Epithelial cell of proximal tubule (primary cell): ENCODE measurements at regions not wholly inside any gene's neighbourhood (a gene's known extent, or its start where the extent isn't known, plus 50 kb on each side); places are given as distances from the start of the nearest gene placed in this dataset.
A peak's percentile ranks its signal among the peaks of the same experiment; 100 is the strongest.

ENCODE experiments used
- DNase-seq: peaks from one replicate; pipeline ENCODE4 v3.0.0-alpha.2; 2011; ENCODE audit warnings: low read depth
- H3K4me3 ChIP-seq: 2 replicates; pipeline ENCODE4 v1.5.1; 2011; ENCODE audit warnings: low read depth, mild to moderate bottlenecking, low read length
- CTCF ChIP-seq: conservative IDR thresholded peaks from 2 replicates; pipeline ENCODE4 v1.5.1; 2012; ENCODE audit warnings: low read depth, mild to moderate bottlenecking, low read length

- no peak for DNase-seq
- H3K4me3 ChIP-seq, result no peak overlapping the region
- TF ChIP-seq CTCF, result no peak
These were observed 157.4 kb upstream of the PDE10A start for GRCh38 chr6:165820407-165820806.

- TF ChIP-seq CTCF, result no peak
- DNase-seq, result no peak
- H3K4me3 ChIP-seq, result peak overlapping the region; percentile 40
These were observed 156.4 kb upstream of the PDE10A start for GRCh38 chr6:165819394-165819793.

GRCh38 chr6:165818200-165818599 lies 155.2 kb upstream of the PDE10A start:
- no peak overlapping the region for H3K4me3 ChIP-seq
- no peak for TF ChIP-seq CTCF
- no peak for DNase-seq

- DNase-seq, result no peak
- H3K4me3 ChIP-seq, result no peak overlapping the region
- no peak for TF ChIP-seq CTCF
These were observed 154.7 kb upstream of the PDE10A start for GRCh38 chr6:165817771-165818170.

- H3K4me3 ChIP-seq, result no peak overlapping the region
- no peak for TF ChIP-seq CTCF
- no peak for DNase-seq
These were observed 154.1 kb upstream of the PDE10A start for GRCh38 chr6:165817148-165817547.

- no peak overlapping the region for H3K4me3 ChIP-seq
- no peak for TF ChIP-seq CTCF
- DNase-seq, result no peak
These were observed 151.6 kb upstream of the PDE10A start for GRCh38 chr6:165814679-165815078.

- no peak for TF ChIP-seq CTCF
- no peak for DNase-seq
- H3K4me3 ChIP-seq, result no peak overlapping the region
These were observed 148.5 kb upstream of the PDE10A start for GRCh38 chr6:165811512-165811911.
